ENCODE measurements at regions not wholly inside any gene's neighbourhood (a gene's known extent, or its start where the extent isn't known, plus 50 kb on each side); places are given as distances from the start of the nearest gene placed in this dataset.

GRCh38 chr6:131390322-131390721 is 182.7 kb upstream of the ARG1 start:
- DNase-seq (ENCODE audit: low read depth in 1 of 2, low spot score in 1 of 2), result no peak
- TF ChIP-seq JUND (IDR thresholded peaks at IDR 0.05; ENCODE audit: low read depth), result no peak
- in situ Hi-C loops (cut with HindIII; ENCODE audit: low pct_unique_long_range_greater_than_20kb, low sequenced_read_pairs), result no loop called here

- in situ Hi-C loops (cut with HindIII; ENCODE audit: low pct_unique_long_range_greater_than_20kb, low sequenced_read_pairs), result no loop called here
- no peak for DNase-seq (ENCODE audit: low read depth in 1 of 2, low spot score in 1 of 2)
- TF ChIP-seq JUND (IDR thresholded peaks at IDR 0.05; ENCODE audit: low read depth), result no peak
These were observed 181.9 kb upstream of the ARG1 start for GRCh38 chr6:131391116-131391515.

GRCh38 chr6:131393433-131393832 is 179.6 kb upstream of the ARG1 start:
- no peak for TF ChIP-seq JUND (IDR thresholded peaks at IDR 0.05; ENCODE audit: low read depth)
- in situ Hi-C loops (cut with HindIII; ENCODE audit: low pct_unique_long_range_greater_than_20kb, low sequenced_read_pairs), result no loop called here
- DNase-seq (ENCODE audit: low read depth in 1 of 2, low spot score in 1 of 2), result no peak

GRCh38 chr6:131394768-131395432 is 178.1 kb upstream of the ARG1 start:
- DNase-seq (ENCODE audit: low read depth in 1 of 2, low spot score in 1 of 2), result no peak
- in situ Hi-C loops (cut with HindIII; ENCODE audit: low pct_unique_long_range_greater_than_20kb, low sequenced_read_pairs), result no loop called here
- no peak for TF ChIP-seq JUND (IDR thresholded peaks at IDR 0.05; ENCODE audit: low read depth)

GRCh38 chr6:131398176-131398575 is 174.8 kb upstream of the ARG1 start:
- no peak for DNase-seq (ENCODE audit: low read depth in 1 of 2, low spot score in 1 of 2)
- in situ Hi-C loops (cut with HindIII; ENCODE audit: low pct_unique_long_range_greater_than_20kb, low sequenced_read_pairs), result no loop called here
- no peak for TF ChIP-seq JUND (IDR thresholded peaks at IDR 0.05; ENCODE audit: low read depth)

GRCh38 chr6:131399433-131399832 is 173.6 kb upstream of the ARG1 start:
- no peak for TF ChIP-seq JUND (IDR thresholded peaks at IDR 0.05; ENCODE audit: low read depth)
- in situ Hi-C loops (cut with HindIII; ENCODE audit: low pct_unique_long_range_greater_than_20kb, low sequenced_read_pairs), result no loop called here
- DNase-seq (ENCODE audit: low read depth in 1 of 2, low spot score in 1 of 2), result no peak

- in situ Hi-C loops (cut with HindIII; ENCODE audit: low pct_unique_long_range_greater_than_20kb, low sequenced_read_pairs), result no loop called here
- no peak for TF ChIP-seq JUND (IDR thresholded peaks at IDR 0.05; ENCODE audit: low read depth)
- DNase-seq (ENCODE audit: low read depth in 1 of 2, low spot score in 1 of 2), result no peak
These were observed 172.8 kb upstream of the ARG1 start for GRCh38 chr6:131400054-131400778.

GRCh38 chr6:131400779-131401496 is 172.1 kb upstream of the ARG1 start:
- TF ChIP-seq JUND (IDR thresholded peaks at IDR 0.05; ENCODE audit: low read depth), result no peak
- in situ Hi-C loops (cut with HindIII; ENCODE audit: low pct_unique_long_range_greater_than_20kb, low sequenced_read_pairs), result no loop called here
- DNase-seq (ENCODE audit: low read depth in 1 of 2, low spot score in 1 of 2), result no peak

GRCh38 chr6:131408811-131409210 is 164.2 kb upstream of the ARG1 start:
- in situ Hi-C loops (cut with HindIII; ENCODE audit: low pct_unique_long_range_greater_than_20kb, low sequenced_read_pairs), result no loop called here
- no peak for TF ChIP-seq JUND (IDR thresholded peaks at IDR 0.05; ENCODE audit: low read depth)
- DNase-seq (ENCODE audit: low read depth in 1 of 2, low spot score in 1 of 2), result no peak

GRCh38 chr6:131410785-131411184 is 162.2 kb upstream of the ARG1 start:
- no peak for DNase-seq (ENCODE audit: low read depth in 1 of 2, low spot score in 1 of 2)

GRCh38 chr6:131412960-131413830 is 159.8 kb upstream of the ARG1 start:
- DNase-seq (ENCODE audit: low read depth in 1 of 2, low spot score in 1 of 2), result no peak
- no peak for TF ChIP-seq JUND (IDR thresholded peaks at IDR 0.05; ENCODE audit: low read depth)
- in situ Hi-C loops (cut with HindIII; ENCODE audit: low pct_unique_long_range_greater_than_20kb, low sequenced_read_pairs), result no loop called here

More at GRCh38 chr6:131410785-131411184, 162.2 kb upstream of the ARG1 start:
- no peak for TF ChIP-seq JUND (IDR thresholded peaks at IDR 0.05; ENCODE audit: low read depth)
- in situ Hi-C loops (cut with HindIII; ENCODE audit: low pct_unique_long_range_greater_than_20kb, low sequenced_read_pairs), result no loop called here

GRCh38 chr6:131413831-131414191 is 159.2 kb upstream of the ARG1 start:
- no peak for TF ChIP-seq JUND (IDR thresholded peaks at IDR 0.05; ENCODE audit: low read depth)
- in situ Hi-C loops (cut with HindIII; ENCODE audit: low pct_unique_long_range_greater_than_20kb, low sequenced_read_pairs), result no loop called here
- DNase-seq (ENCODE audit: low read depth in 1 of 2, low spot score in 1 of 2), result no peak
